ENCODE measurements at regions not wholly inside any gene's neighbourhood (a gene's known extent, or its start where the extent isn't known, plus 50 kb on each side); places are given as distances from the start of the nearest gene placed in this dataset.

- DNase-seq (ENCODE audit: low read depth in 2 of 2), result no peak
Observed at GRCh38 chr11:111095327-111095726, 150.2 kb upstream of the POU2AF2 start.

DNA sequence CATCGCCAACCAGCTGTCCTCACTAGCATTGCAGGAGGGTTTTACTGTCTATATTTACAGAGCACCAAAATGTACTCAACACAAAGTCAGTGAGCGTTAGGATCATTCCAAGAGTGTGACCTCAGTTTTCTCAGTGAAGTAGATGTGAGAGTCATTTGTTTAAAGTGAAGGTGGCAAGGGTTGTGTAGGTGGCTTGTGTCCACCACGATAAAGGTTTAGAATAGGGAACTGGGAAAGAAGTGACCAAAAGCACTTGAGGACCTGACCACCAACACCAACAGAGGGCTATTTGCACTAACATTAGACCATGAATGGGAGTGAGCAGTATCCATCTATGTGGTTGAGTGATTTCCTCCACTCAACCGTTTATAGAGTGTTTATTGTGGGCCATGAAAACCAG, 152.5 kb upstream of the POU2AF2 start:
- DNase-seq (ENCODE audit: low read depth in 2 of 2), result no peak

GRCh38 chr11:111091321-111091938, 154.1 kb upstream of the POU2AF2 start:
- no peak for DNase-seq (ENCODE audit: low read depth in 2 of 2)

DNA sequence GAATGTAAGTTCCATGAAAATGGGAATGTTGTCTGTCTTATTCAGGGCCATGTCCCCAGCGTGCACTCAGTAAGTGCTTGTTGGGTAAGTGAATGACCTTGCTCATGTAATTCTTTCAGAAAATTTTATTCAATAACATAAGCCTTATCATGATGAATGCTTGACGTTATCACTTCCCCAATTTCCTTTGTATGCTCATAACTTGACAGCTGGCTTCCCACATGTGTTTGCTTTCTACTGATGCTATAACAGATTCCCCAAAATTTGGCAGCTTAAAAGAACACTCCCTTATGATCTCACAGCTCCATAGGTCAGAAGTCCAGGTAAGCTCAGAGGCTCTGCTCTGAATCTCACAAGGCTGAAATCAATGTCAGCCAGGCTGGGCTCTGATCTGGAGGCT, 155.8 kb upstream of the POU2AF2 start:
- DNase-seq (ENCODE audit: low read depth in 2 of 2), result no peak

GRCh38 chr11:111088847-111089355, 156.6 kb upstream of the POU2AF2 start:
- DNase-seq (ENCODE audit: low read depth in 2 of 2), result no peak

DNA sequence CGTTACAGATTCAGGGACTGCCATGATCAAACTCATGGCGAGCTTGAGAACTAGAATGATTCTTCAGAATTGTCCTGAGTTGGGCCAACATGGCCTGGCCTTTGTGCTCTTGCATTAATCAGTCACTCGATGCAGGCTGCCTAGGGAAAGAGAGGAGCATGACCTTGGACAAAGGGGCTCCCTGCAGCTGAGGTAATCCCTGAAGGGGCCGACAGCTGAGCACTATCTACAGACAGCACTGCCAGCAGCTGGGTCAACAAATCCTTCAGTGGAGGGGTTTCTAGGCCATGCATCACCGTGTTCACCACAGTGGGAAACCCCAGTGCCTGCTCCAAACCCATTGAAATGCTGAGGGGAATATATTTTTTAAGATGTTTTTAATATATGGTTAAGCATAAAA, 159.5 kb upstream of the POU2AF2 start:
- DNase-seq (ENCODE audit: low read depth in 2 of 2), result no peak

DNA sequence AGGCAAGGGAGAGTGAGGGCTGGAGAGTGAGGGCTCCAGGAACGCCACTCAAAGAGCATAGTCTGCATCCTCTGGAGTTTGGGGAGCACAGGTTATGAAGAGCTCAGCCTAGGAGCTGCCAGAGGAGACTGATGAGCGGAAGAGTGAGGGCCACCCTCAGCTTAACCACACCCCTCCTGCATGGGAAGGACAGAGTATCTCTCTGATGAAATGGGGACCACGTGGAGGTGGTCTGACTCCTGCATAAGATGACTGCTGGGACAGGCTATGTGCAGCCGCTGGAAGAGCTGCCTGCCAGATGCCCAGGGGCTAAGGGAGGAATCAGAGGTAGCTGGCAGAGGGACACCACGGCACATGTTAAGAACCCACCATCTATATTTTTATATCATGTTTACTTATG, 162.9 kb upstream of the POU2AF2 start:
- no peak for DNase-seq (ENCODE audit: low read depth in 2 of 2)

- DNase-seq (ENCODE audit: low read depth in 2 of 2), result no peak
Observed at GRCh38 chr11:111081021-111081511, 164.5 kb upstream of the POU2AF2 start.

GRCh38 chr11:111077530-111078322, 167.8 kb upstream of the POU2AF2 start:
- DNase-seq (ENCODE audit: low read depth in 2 of 2), result no peak

DNA sequence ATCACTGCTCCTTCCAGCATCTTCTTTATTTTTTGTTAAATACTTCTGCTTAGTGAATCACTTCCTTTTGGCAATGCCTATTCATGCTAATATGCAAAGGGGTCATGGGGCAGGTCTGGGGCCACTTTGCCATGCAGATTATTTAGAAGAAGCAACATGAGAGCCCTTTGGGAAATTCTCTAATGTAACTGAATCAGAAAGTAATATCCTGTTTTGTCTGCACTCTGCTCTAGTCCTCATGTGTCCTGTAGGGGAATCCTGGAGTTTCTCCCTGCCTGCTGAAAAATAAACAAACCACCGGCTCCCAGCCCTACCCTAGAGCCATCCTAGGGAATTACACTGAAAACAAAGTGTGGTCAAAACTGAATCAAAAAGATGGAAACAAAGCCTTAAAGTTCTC, 176.5 kb upstream of the POU2AF2 start:
- no peak for DNase-seq (ENCODE audit: low read depth in 2 of 2)

GRCh38 chr11:111067994-111068393, 177.5 kb upstream of the POU2AF2 start:
- DNase-seq (ENCODE audit: low read depth in 2 of 2), result no peak

GRCh38 chr11:111066846-111067245, 178.7 kb upstream of the POU2AF2 start:
- no peak for DNase-seq (ENCODE audit: low read depth in 2 of 2)

DNA sequence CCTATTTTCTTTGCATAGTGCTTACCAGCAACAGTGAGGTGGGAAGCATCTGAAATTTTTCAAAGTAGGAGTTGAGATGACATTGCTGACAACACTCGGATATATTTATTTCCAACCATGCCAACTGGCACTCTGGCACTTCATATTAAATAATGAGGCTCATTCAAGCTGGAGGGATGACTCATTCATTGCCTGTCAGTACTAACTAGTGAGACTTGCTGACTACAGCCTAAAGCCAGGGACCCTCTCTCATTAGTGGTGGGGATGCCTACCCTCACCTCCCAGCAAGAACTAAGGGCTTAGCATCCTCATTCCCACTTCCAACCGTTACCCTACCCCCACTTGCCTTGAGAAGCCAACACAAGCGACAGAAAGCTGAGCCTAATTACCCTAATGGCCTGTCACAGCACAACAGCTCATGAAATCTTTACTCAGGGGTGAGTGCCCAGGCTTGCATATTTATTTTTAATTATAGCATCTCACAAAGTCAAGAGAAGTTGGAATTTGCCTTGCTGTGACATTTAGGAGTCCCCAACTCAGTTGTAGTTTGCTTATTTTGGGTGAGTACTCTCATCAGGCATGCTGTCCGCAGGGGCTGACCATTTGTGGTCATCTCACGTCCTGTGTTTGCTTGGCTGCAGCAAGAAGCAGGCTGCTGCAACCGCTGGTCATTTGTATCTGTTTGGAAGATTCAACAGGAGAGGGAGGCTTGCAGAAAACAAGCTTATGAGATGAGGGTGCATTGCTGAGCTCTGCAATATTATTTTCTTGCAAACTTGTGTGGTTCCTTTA, 181.6 kb upstream of the POU2AF2 start:
- no peak for DNase-seq (ENCODE audit: low read depth in 2 of 2)

GRCh38 chr11:111062420-111062819, 183.1 kb upstream of the POU2AF2 start:
- no peak for DNase-seq (ENCODE audit: low read depth in 2 of 2)

GRCh38 chr11:111059726-111060125, 185.8 kb upstream of the POU2AF2 start:
- DNase-seq (ENCODE audit: low read depth in 2 of 2), result no peak

- no peak for DNase-seq (ENCODE audit: low read depth in 2 of 2)
Observed at GRCh38 chr11:111049131-111049530, 196.4 kb upstream of the POU2AF2 start.

- DNase-seq (ENCODE audit: low read depth in 2 of 2), result no peak
Observed at GRCh38 chr11:111047374-111047773, 198.2 kb upstream of the POU2AF2 start.

- no peak for DNase-seq (ENCODE audit: low read depth in 2 of 2)
Observed at GRCh38 chr11:111046291-111046690, 199.2 kb upstream of the POU2AF2 start.

GRCh38 chr11:111045874-111046273, 199.7 kb upstream of the POU2AF2 start:
- no peak for DNase-seq (ENCODE audit: low read depth in 2 of 2)

- DNase-seq (ENCODE audit: low read depth in 2 of 2), result no peak
Observed at GRCh38 chr11:111045407-111045803, 200.1 kb upstream of the POU2AF2 start.

DNA sequence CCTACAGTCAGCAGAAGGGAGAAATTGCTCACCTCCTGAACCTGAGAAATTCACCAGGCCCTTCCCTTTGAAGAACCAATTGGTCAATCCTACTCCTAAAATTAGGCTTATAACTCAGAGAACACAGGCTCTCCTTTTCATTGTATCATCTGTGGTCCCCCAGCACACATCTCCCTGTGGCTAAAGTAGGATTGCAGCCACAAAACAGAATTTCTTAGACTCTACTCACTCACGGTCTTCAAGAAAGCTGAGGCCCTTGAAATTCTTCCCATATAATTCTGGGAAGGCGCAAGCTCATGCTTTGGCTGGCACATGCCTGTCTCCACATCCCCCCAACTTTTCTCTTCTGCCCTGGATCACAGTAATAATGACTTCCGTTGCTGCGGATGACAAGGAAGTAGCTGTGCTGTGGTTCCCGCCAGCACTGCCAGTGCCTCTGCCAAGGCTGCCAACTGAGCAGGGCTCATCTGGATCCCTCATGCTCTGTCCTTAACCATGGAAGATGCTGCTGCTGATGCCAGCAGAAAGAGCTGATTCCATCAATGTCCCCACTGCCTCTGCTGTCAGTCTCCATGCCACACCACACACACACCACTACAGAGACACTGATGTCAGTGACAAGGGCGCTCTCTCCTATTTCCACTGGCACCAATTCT, 200.6 kb upstream of the POU2AF2 start:
- no peak for DNase-seq (ENCODE audit: low read depth in 2 of 2)

GRCh38 chr11:111039982-111040381, 205.5 kb upstream of the POU2AF2 start:
- no peak for DNase-seq (ENCODE audit: low read depth in 2 of 2)
